ENCODE measurements at regions not wholly inside any gene's neighbourhood (a gene's known extent, or its start where the extent isn't known, plus 50 kb on each side); places are given as distances from the start of the nearest gene placed in this dataset.

DNA sequence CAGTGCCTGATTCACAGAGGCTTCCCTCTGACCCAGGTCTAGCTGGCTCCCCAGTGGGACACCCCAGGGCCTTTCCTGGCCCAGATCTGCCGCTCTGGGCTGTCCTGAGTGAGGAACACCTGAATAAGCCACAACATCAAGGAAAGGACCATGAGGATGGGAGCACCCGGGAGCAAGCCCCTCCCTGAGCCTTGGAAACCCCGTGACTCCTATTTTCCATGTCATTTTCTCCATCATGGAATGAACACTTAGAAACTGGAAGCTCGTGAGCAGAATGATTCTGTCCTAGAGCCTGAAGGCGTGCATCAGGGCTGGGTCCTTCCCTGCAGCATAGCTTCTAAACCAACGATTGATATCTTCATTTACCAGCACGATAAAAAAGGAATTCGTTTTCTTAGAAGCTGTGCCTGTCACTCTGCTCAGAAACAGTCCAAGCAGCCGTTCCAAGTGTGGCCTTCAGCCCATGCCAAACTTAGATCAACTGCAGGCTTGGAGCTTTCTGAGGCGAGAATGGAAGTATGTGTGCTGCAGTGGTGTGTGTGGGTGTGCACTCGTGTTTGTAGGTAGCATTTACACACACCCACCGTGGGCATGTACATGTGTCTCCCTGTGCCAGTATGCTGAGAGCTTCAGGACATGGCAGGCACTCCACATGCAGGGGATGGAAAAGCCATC, 83.2 kb upstream of the FOXC1 start:
- peak in 1 of 7 donors; percentile 35 for DNase-seq
- H3K36me3 ChIP-seq (replicated peaks in 1 of 2): no peaks in the 10 kb centered on the region
- no peaks in the 10 kb centered on the region for H3K9me3 ChIP-seq (replicated peaks in 1 of 3)
- H3K4me1 ChIP-seq (replicated peaks in 1 of 2): no peaks in the 10 kb centered on the region
- TF ChIP-seq, protein P1, sequence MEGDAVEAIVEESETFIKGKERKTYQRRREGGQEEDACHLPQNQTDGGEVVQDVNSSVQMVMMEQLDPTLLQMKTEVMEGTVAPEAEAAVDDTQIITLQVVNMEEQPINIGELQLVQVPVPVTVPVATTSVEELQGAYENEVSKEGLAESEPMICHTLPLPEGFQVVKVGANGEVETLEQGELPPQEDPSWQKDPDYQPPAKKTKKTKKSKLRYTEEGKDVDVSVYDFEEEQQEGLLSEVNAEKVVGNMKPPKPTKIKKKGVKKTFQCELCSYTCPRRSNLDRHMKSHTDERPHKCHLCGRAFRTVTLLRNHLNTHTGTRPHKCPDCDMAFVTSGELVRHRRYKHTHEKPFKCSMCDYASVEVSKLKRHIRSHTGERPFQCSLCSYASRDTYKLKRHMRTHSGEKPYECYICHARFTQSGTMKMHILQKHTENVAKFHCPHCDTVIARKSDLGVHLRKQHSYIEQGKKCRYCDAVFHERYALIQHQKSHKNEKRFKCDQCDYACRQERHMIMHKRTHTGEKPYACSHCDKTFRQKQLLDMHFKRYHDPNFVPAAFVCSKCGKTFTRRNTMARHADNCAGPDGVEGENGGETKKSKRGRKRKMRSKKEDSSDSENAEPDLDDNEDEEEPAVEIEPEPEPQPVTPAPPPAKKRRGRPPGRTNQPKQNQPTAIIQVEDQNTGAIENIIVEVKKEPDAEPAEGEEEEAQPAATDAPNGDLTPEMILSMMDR (IDR thresholded peaks at IDR 0.05): no peak
- no peak for TF ChIP-seq POLR2A (IDR thresholded peaks at IDR 0.05)
- H3K27ac ChIP-seq: no peak overlapping the region
- peaks cover 28% of the 10 kb centered on the region for H3K27me3 ChIP-seq
- no peak overlapping the region for H3K4me3 ChIP-seq
- 23 to 39% (median 37%) methylated on average over 12 of the region's 12 CpGs for WGBS, 4 donors
- intact Hi-C loops (cut with DNase I): no loop called here

DNA sequence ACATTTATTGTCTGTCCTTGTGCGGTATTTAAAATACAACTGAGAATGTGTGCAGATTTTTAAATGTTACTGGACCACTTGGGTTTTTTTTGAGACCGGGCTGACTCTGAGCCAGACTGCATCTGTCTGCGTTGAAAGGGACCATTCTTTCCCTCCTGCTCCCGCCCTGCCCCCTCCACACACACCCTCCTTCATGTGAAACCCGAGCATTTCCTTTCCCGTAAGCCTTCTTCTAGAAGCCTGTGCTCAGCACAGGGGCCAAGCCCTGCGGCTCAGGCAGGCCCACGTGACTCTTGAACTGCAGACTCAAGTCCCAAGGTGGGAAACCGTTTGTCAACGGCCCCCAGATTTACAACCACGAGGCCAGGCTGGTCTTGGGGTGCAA, 82.7 kb upstream of the FOXC1 start:
- WGBS, 4 donors: 24 to 36% (median 30%) methylated on average over 11 of the region's 11 CpGs
- TF ChIP-seq POLR2A (IDR thresholded peaks at IDR 0.05): no peak
- TF ChIP-seq, protein P1 (IDR thresholded peaks at IDR 0.05): no peak
- Histone ChIP-seq H3K9me3 (replicated peaks in 1 of 3) (no peaks in the 10 kb centered on the region), H3K36me3 (replicated peaks in 1 of 2) (no peaks in the 10 kb centered on the region), H3K4me3 (no peak overlapping the region), H3K27me3 (peaks cover 23% of the 10 kb centered on the region), H3K27ac (no peak overlapping the region), H3K4me1 (replicated peaks in 1 of 2) (no peaks in the 10 kb centered on the region)
- peak in 2 of 7 donors; percentile 28 to 40 for DNase-seq
- intact Hi-C loops (cut with DNase I): no loop called here

DNA sequence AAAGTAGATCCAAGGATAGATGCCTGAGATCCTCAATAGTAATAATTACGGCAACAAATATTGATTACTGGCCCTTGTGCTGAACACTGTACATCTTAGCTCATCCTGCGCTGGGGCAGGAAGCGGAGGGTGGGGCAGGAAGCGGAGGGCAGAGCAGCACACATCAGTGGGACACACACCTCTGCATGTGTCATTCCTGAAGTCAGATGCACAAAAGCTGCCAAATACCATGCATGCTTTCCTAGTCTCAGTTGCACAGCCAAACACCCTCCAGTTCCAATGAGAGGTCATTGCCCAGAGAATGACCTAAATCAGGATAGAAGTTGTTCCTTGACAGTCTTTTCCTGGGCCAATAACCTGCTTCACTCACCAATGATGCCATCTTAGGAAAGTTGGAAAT, 74.4 kb upstream of the FOXC1 start:
- no peaks in the 10 kb centered on the region for H3K36me3 ChIP-seq (replicated peaks in 1 of 2)
- TF ChIP-seq, protein P1 (IDR thresholded peaks at IDR 0.05): no peak
- TF ChIP-seq POLR2A (IDR thresholded peaks at IDR 0.05): no peak
- H3K4me1 ChIP-seq (replicated peaks in 1 of 2): no peaks in the 10 kb centered on the region
- peak in 1 of 7 donors; percentile 36 for DNase-seq
- no peak overlapping the region for H3K4me3 ChIP-seq
- H3K27me3 ChIP-seq: no peaks in the 10 kb centered on the region
- H3K9me3 ChIP-seq (replicated peaks in 1 of 3): no peaks in the 10 kb centered on the region
- peak overlapping the region in 1 of 5 donors; percentile 9 for H3K27ac ChIP-seq
- WGBS, 4 donors: 76 to 85% (median 81%) methylated on average over 4 of the region's 4 CpGs
- intact Hi-C loops (cut with DNase I): no loop called here

DNA sequence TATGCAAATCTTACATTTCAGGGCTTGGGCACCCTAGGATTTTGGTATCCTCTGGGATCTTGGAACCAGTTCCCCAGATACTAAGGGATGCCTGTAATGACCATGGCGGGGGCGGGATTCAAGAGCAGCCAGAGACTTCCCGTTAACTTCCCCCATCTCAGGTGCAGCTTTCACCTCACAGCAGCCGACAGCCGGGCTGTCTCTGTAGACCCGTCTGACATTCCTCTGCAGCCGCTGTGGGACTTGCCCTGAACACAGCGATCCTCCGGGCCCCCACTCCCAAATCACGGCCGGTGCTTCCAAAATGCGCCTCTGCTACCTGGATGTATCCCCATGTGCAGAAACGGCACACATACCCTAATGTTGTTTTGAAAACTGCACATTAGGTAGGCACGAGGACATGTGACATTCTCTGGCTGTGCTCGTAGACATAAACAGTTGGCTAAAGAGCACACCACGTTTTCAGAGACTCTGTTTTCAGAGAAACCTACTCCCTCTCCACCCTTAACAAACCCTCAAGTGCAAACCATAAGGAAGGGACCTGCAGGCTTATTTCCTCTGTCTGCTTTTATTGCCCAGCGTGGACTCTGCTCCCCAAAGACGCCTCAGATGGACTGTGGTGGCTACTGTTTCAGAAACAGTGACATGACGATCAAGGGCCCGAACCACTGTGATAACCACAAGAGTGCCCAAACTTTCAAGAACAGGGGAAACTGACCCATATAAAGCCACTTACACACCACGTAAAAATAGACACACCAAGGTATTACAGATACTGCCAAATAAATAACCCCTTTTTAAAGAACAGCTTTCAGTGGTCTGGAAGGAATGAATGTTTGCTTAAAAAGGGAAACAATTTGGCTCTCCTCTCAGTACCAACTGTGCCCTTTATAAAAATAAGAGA, 72.9 kb upstream of the FOXC1 start:
- WGBS, 4 donors: 79 to 82% (median 80%) methylated on average over 16 to 21 of the region's 21 CpGs
- no peak for DNase-seq
- no peaks in the 10 kb centered on the region for H3K27me3 ChIP-seq
- intact Hi-C loops (cut with DNase I): no loop called here
- no peaks in the 10 kb centered on the region for H3K36me3 ChIP-seq (replicated peaks in 1 of 2)
- H3K4me3 ChIP-seq: no peak overlapping the region
- no peaks in the 10 kb centered on the region for H3K9me3 ChIP-seq (replicated peaks in 1 of 3)
- no peaks in the 10 kb centered on the region for H3K4me1 ChIP-seq (replicated peaks in 1 of 2)
- H3K27ac ChIP-seq: no peak overlapping the region
- TF ChIP-seq, protein P1 (IDR thresholded peaks at IDR 0.05): no peak
- TF ChIP-seq POLR2A (IDR thresholded peaks at IDR 0.05): no peak

Measured in adrenal gland (tissue), 9 donors.